Heart right ventricle (tissue), 16 donors: ENCODE measurements at regions not wholly inside any gene's neighbourhood (a gene's known extent, or its start where the extent isn't known, plus 50 kb on each side); places are given as distances from the start of the nearest gene placed in this dataset.

ENCODE experiments used
- ATAC-seq, 8 donors: fragments of 200-7000 bp; cut with Tn5 transposase; one replicate each; pipeline ENCODE4 v1.9.1; 2020; ENCODE audit warnings: mild to moderate bottlenecking in 8 of 8, moderate library complexity in 8 of 8, moderate number of reproducible peaks in 1 of 8
- DNase-seq, 2 donors: peaks; one replicate each; pipeline ENCODE4 v3.0.0-alpha.2; 2020
- H3K27ac ChIP-seq, 10 donors: fragments of 200-600 bp; sonication (generic) in 2 of 10; one replicate each; pipeline versions ENCODE4 v1.5.0 to v1.8.0; 2020 to 2022; ENCODE audit warnings: mild to moderate bottlenecking in 3 of 10
- H3K27me3 ChIP-seq, 7 donors: fragments of 200-600 bp; one replicate each; pipeline ENCODE4 v1.8.0; 2021 to 2022; ENCODE audit warnings: mild to moderate bottlenecking in 2 of 7
- H3K36me3 ChIP-seq, 9 donors: fragments of 200-600 bp; sonication (generic) in 1 of 9; one replicate each; pipeline versions ENCODE4 v1.5.0 to v1.8.0; 2020 to 2022; ENCODE audit warnings: mild to moderate bottlenecking in 2 of 9
- H3K4me1 ChIP-seq, 9 donors: fragments of 200-600 bp; sonication (generic) in 1 of 9; one replicate each; pipeline versions ENCODE4 v1.5.0 to v1.8.0; 2020 to 2022; ENCODE audit warnings: mild to moderate bottlenecking in 4 of 9
- H3K4me3 ChIP-seq, 10 donors: fragments of 200-600 bp; sonication (generic) in 2 of 10; one replicate each; pipeline versions ENCODE4 v1.5.0 to v1.8.0; 2020 to 2022; ENCODE audit warnings: mild to moderate bottlenecking in 7 of 10, moderate library complexity in 2 of 10
- H3K9me3 ChIP-seq, 11 donors: fragments of 200-600 bp in 10 of 11; sonication (generic) in 2 of 11; one replicate each; pipeline versions ENCODE4 v1.5.0 to v1.8.0; 2013 to 2022; ENCODE audit warnings: mild to moderate bottlenecking in 2 of 11, control low read depth in 1 of 11, moderate library complexity in 1 of 11
- WGBS, 2 donors: extraction: QIAGEN DNeasy Blood & Tissue Kit; methylation state at CpG; one replicate each; pipeline ENCODE4 v1.1.7; 2013; ENCODE audit warnings: inconsistent platforms in 1 of 2; 5-methylcytosine and 5-hydroxymethylcytosine counted together
- intact Hi-C, 10 donors: fragments of 100-400 bp; cut with DNase I; formaldehyde crosslinking; loops; one replicate each; pipeline versions ENCODE4 v1.11.1 to v1.14.2; 2022
- TF ChIP-seq, protein P1 (sequence below), 9 donors: fragments of 200-600 bp; sonication (generic) in 2 of 9; IDR thresholded peaks; one replicate each; pipeline versions ENCODE4 v1.5.0 to v1.8.0; 2021 to 2022; ENCODE audit warnings: antibody characterized with exemption in 9 of 9, mild to moderate bottlenecking in 5 of 9, moderate library complexity in 1 of 9
- donor health status: Arrhythmogenic right ventricular cardiomyopathy.
- donor health status: ischemic (EF 13 %, LVEDD 7.1; RV severe dilation, severe dysfunction).
- donor health status: healthy with polysubstance abuse.
- donor health status: DM: no; HTN: yes; CAD: no.
- donor health status: DM: no; HTN: no; CAD: no.
- donor health status: ischemic (EF 25% LVEDD 6.9; RV normal size, moderate dysfunction).
- donor health status: ischemic (EF 25% LVEDD 5.7; RV mildly dilated, moderate dysfunction).
- donor health status: healthy.
- donor health status: DM: yes; HTN: yes; CAD: no.
- donor health status: Ischemic cardiomyopathy.
- donor health status: ischemic (EF 35%, LVEDD 5.7; RV mildly dilated, moderate dysfunction).
- donor health status: nonischemic (EF 11% LVEDD 7.7; RV severe dilation, severe dysfunction).
- donor health status: DM: yes; HTN: yes; CAD: no.
- donor health status: PGD.
- donor health status: ischemic (EF 29% LVEDD 5.4; RV normal size, mild dysfunction).
- donor health status: nonischemic (EF 23%, LVEDD 6.1; RV moderate dilation, normal function).

- Histone ChIP-seq H3K36me3 (no peaks in the 10 kb centered on the region), H3K9me3 (no peaks in the 10 kb centered on the region), H3K4me1 (peaks cover 0 to 51% (median 18%) of the 10 kb centered on the region in 9 donors), H3K27ac (peak overlapping the region in 6 of 10 donors; percentile 18 to 79 (median 46)), H3K27me3 (no peaks in the 10 kb centered on the region), H3K4me3 (no peak overlapping the region)
- intact Hi-C loops, result no loop called here
- TF ChIP-seq, protein P1, sequence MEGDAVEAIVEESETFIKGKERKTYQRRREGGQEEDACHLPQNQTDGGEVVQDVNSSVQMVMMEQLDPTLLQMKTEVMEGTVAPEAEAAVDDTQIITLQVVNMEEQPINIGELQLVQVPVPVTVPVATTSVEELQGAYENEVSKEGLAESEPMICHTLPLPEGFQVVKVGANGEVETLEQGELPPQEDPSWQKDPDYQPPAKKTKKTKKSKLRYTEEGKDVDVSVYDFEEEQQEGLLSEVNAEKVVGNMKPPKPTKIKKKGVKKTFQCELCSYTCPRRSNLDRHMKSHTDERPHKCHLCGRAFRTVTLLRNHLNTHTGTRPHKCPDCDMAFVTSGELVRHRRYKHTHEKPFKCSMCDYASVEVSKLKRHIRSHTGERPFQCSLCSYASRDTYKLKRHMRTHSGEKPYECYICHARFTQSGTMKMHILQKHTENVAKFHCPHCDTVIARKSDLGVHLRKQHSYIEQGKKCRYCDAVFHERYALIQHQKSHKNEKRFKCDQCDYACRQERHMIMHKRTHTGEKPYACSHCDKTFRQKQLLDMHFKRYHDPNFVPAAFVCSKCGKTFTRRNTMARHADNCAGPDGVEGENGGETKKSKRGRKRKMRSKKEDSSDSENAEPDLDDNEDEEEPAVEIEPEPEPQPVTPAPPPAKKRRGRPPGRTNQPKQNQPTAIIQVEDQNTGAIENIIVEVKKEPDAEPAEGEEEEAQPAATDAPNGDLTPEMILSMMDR (IDR thresholded peaks at IDR 0.05), result no peak
- 76 to 78% methylated on average over 10 of the region's 10 CpGs for WGBS, 2 donors
- DNase-seq (no peak), ATAC-seq (peak in 3 of 8 donors; percentile 7 to 26 (median 9))
Observed at GRCh38 chr10:29876008-29876555, 183.3 kb downstream of the JCAD start.

DNA sequence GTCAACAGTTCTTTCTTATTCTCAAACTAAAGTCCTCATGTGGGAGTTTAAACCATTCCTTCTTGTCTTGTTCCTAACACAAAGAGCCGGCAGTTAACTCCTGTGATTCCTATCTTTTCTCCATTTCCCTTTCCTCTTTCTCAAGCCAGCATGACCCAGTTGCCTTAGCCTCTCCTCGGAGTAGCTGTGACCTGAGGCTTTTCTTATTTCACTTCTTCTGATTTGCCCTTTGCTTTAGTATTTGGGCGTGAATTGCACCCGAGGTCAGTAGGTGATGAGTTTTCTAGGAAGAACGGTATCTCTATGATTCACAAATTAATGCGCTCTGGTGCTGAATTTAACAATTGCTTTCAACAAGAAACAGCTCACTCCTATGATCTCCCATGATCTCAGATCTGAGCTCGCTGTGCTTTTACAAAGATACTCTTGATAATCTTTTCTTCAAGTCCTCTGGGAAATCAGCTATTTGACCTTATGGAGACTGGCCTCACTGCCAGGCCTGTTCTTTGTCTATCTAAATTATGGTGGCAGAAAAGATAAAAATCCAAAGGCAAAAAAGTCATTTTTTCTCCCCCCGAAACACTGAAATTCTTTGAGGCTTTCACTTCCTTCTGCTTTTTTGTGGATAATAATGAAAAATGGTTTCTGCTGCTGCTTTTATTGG, 184.6 kb downstream of the JCAD start:
- peak overlapping the region in 6 of 10 donors; percentile 18 to 79 (median 46) for H3K27ac ChIP-seq

DNA sequence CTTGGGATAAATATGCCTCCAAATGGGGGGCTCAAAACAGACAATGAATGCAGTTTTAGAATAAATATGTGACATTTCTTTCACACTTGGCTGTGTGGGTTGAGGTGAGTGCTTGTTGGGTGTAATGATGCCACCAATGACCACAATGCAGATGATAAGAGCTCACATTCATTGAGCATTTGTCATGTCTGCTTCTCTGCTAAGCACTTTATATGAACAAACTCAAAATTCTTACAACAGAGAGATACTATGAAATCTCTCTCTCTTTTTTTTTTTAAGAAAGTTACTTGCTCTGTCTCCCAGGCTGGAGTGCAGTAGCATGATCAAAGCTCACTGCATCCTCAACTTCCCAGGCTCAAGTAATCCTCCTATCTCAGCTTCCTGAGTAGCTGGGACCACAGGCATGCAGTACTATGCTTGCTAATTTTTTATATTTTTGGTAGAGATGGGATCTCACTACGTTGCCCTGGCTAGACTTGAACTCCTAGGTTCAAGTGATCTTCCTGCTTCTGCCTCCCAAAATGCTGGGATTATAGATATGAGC, 185.4 kb downstream of the JCAD start:
- TF ChIP-seq, protein P1 (IDR thresholded peaks at IDR 0.05), result no peak
- Histone ChIP-seq H3K4me3 (no peak overlapping the region), H3K9me3 (no peaks in the 10 kb centered on the region), H3K4me1 (peaks cover 0 to 49% (median 18%) of the 10 kb centered on the region in 9 donors), H3K27me3 (no peaks in the 10 kb centered on the region), H3K27ac (peak overlapping the region in 5 of 10 donors; percentile 14 to 79 (median 40)), H3K36me3 (no peaks in the 10 kb centered on the region)
- 71 to 78% methylated on average over 1 of the region's 1 CpG for WGBS, 2 donors
- DNase-seq, result no peak
- intact Hi-C loops, result no loop called here
- ATAC-seq, result no peak

More for the DNA sequence above, 184.6 kb downstream of the JCAD start:
- DNase-seq (no peak), ATAC-seq (peak in 4 of 8 donors; percentile 16 to 22 (median 16))
- WGBS, 2 donors, result 45 to 51% methylated on average over 8 of the region's 8 CpGs
- no peaks in the 10 kb centered on the region for H3K36me3 ChIP-seq
- H3K4me1 ChIP-seq, result peaks cover 0 to 51% (median 18%) of the 10 kb centered on the region in 9 donors
- TF ChIP-seq, protein P1 (IDR thresholded peaks at IDR 0.05), result no peak
- intact Hi-C loops, result no loop called here
- no peaks in the 10 kb centered on the region for H3K27me3 ChIP-seq
- no peak overlapping the region for H3K4me3 ChIP-seq
- no peaks in the 10 kb centered on the region for H3K9me3 ChIP-seq

GRCh38 chr10:29870522-29871044, 188.8 kb downstream of the JCAD start:
- H3K36me3 ChIP-seq, result no peaks in the 10 kb centered on the region
- TF ChIP-seq, protein P1 (IDR thresholded peaks at IDR 0.05), result no peak
- H3K9me3 ChIP-seq, result no peaks in the 10 kb centered on the region
- WGBS, 2 donors, result 72 to 99% methylated on average over 2 of the region's 2 CpGs
- intact Hi-C loops, result no loop called here
- H3K27ac ChIP-seq, result no peak overlapping the region
- no peak overlapping the region for H3K4me3 ChIP-seq
- ATAC-seq (no peak), DNase-seq (no peak)
- peaks cover 0 to 18% (median 6%) of the 10 kb centered on the region in 9 donors for H3K4me1 ChIP-seq
- no peaks in the 10 kb centered on the region for H3K27me3 ChIP-seq
